ENCODE measurements at regions not wholly inside any gene's neighbourhood (a gene's known extent, or its start where the extent isn't known, plus 50 kb on each side); places are given as distances from the start of the nearest gene placed in this dataset.

- no peak for TF ChIP-seq EZH2 (IDR thresholded peaks at IDR 0.05; ENCODE audit: insufficient read depth, poor library complexity, severe bottlenecking)
- TF ChIP-seq EZH2phosphoT487 (IDR thresholded peaks at IDR 0.05; ENCODE audit: insufficient read depth, low read depth), result no peak
Observed at GRCh38 chr14:51342226-51342625, 102.2 kb downstream of the TMX1 start.
